Renal cortical epithelial cell (primary cell): ENCODE measurements at regions not wholly inside any gene's neighbourhood (a gene's known extent, or its start where the extent isn't known, plus 50 kb on each side); places are given as distances from the start of the nearest gene placed in this dataset.

Experiments used
- DNase-seq: peaks from one replicate; pipeline ENCODE4 v3.0.0-alpha.2; 2011; ENCODE audit warnings: low read depth

GRCh38 chr2:225137971-225138370 is 95.7 kb upstream of the DOCK10 start:
- DNase-seq: no peak

DNA sequence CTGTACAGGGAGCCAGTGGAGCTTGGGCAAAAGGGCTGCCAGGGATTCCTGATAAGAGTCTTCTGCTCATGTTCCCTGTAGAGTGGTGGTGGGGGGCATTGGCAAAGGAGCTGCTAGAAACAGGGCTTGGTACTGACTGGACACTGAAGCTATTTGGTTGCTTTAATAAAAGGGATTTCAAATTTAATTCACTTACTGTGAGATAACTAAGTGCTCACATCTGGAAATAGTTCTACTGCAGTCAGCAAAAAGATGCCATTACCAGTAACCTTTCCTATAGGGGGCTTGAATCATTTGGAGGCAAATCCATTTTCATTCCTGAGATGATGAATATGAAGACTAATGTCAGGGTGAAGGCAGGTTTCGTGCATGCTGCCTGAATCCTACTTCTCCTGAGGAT is 94.3 kb upstream of the DOCK10 start:
- DNase-seq: no peak

- no peak for DNase-seq
Measured at GRCh38 chr2:225131898-225132297, 89.6 kb upstream of the DOCK10 start.

DNA sequence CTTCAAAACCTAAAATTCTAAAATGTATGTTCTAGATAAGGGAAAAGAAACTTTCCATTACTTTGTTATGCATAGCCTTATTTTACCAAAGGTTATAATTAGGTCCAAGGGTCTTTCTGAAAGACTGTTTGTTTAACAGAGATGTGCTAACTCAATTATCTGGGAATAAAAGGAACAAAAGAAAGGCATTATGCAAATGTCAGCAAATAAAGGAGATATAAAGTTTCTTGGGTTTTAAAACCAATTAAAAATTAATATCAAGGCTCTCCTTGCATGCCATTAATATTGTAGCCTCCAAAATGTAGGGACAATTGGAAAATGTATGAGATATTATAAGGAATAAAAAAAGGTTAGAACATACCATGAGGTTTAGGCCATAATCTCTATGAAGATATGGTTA is 87.8 kb upstream of the DOCK10 start:
- no peak for DNase-seq

DNA sequence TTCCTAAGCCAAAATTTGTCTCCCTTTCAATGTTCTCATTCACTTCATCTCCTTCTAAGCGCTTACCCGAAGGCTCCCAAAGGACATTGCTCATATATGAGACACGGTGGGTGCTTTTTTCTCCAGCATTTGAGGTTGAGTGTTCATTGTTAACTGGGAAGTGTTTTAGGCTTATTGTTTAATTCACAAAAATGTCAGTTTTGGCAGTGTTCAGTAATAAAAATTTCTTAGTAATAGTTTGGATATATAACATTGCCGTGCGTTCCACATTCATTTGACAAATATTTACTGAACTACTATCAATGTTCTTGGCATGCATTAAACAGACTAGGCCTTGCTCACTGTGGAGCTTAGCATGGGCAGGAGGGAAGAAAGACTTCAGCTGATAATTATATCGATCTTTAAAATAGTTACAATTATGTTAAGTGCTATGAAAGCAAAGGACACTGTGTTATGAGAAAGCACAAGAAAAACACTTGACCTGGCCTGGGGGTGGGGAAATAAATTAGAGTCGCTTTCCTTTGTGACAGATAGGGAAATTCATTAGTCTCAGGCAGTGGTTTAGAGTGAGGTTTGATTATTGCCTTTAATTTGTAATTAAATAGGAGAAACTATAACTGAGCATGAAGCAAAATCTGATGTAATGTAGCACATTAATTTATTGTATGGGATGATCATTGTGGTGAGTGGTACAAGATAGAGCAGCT is 82.2 kb upstream of the DOCK10 start:
- no peak for DNase-seq

DNA sequence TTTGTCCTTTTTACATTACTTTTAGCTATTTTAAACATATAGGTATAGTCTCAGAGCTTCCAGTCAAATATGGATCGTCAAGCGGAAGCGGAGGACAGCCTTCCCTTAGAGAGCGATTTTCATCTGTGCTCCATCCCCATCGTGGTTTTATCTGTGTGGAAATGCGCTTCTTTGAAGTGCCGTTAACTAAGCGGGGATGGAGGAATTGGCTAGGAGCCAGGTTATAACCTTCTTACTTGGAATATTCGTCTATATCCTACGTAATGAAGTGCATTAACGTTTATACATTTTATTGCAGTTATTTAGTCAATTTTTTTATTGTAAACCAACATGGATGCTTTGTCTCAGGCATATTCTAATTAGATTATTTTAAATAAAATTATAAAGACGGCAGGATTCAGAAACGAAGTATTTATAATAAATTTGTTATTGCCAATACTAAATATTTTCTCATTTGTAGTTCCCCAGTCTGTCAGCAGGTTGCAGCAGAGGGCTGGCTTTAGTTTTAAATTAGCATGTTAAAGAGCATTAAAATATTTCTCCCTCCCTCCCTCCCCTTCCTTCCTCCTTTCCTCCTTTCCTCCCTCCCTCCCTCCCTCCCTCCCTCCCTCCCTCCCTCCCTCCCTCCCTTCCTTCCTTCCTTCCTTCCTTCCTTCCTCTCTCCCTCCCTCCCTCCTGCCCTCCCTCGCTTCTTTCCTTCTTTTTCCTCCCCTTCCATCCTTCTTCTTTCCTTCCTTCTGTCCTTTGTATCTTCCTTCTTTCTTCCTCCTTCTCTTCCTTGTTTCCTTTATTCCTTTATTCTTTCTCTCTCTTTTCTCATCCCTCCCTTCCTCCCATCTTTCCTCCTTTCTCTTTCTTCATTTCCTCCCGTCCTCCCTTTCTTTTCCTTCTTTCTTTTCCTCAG is 80.6 kb upstream of the DOCK10 start:
- DNase-seq: peak; percentile 14

DNA sequence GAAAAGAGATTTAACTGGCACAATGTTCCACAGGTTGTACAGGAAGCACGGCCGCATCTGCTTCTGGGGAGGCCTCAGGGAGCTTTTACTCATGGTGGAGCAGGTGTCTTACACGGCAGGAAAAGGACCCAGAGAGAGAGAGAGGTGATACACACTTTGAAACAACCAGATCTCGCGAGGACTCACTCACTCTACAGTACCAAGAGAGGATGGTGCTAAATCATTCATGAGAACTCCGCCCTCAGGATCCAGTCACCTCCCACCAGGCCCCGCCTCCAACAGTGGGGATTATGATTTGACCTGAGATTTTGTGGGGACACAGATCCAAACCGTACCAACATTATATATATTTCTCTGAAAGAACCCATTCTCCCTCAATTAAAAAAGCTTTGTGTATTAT is 79.7 kb upstream of the DOCK10 start:
- DNase-seq: no peak

GRCh38 chr2:225120186-225120585 is 77.9 kb upstream of the DOCK10 start:
- DNase-seq: peak; percentile 81

- no peak for DNase-seq
Measured at GRCh38 chr2:225117051-225117716, 74.9 kb upstream of the DOCK10 start.

GRCh38 chr2:225114786-225115323 is 72.6 kb upstream of the DOCK10 start:
- DNase-seq: no peak

DNA sequence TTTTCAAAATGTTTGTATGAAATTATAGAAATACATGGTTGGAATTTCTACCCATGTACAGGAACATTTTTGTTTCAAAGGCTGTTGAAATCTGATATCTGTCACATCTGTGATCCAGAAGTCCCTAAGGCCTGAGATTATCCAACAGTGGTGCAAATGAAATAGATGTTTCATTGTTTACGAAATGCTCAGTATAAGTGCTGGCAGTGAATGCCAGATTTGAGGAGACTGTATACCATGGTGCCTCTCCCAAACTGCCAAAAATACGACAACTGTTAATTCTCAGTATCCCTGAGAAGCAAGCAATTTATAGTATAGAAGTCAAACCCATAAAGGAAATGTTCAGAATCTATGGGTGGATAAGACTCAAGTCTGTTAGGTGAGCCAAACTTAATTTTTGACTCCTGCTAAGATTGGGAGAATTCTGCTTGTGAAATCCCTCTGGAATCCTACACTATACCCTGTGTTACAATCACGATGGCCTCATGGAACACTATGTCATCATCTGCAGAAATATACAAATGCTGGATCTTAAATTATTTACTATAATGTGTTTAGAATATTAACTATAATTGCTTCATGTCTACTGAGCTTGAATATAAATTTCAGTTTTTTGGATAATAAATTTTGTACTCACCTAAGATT is 71.2 kb upstream of the DOCK10 start:
- no peak for DNase-seq

GRCh38 chr2:225112362-225113126 is 70.3 kb upstream of the DOCK10 start:
- DNase-seq: no peak

DNA sequence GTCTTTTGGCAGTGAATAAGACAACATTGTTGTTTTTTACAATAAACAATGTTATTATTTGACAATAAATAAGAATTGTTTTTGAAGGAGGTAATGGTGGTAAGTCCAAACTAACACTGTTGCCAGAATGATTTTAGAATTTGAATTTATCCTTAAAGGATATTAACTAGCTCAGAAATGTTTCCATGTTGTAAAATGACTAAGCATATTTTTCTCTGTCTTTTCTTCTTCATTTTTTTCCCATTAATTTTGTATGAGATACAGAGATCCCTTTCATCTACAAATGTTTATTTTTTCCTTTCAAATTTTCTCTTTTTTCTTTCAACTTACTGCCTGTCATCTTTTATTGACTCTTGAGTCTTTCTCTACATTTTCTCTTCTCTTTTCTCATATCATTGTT is 66.5 kb upstream of the DOCK10 start:
- no peak for DNase-seq

GRCh38 chr2:225104971-225105370 is 62.7 kb upstream of the DOCK10 start:
- peak; percentile 47 for DNase-seq

DNA sequence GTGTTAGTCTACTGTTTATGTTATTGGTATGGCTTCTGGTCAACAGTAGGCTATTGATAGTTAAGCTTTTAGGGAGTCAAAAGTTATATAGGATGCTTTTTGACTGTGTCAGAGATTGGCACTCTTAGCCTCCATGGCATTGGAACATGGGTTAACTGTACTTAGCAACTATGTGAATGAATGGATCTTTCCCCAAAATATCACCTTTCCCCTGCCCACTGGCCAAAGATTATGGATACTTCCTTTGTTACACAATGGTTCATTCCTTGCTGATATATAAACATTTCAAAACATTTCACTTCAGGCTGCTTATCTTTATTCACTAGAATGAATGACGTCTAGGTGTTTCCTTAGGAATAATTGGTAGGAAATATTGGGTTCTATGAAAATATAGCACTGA is 62.1 kb upstream of the DOCK10 start:
- no peak for DNase-seq

DNA sequence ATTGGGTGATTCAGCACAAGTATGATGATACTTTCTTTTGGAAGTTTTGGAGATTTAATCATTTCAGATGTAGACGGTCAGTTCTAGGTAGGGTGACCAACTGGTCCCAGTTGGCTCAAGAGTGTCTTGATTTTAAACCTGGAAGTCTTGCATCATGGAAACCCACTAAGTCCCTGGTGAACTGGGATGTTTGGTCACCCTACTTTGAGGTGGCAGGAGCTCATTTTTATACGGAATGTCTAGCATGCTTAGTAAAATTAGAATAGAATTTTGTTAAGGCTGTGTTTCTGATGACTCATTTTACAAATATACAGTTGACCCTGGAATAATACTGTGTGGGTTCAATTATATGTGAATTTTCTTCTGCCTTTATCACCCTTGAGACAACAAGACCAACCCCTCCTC is 61.5 kb upstream of the DOCK10 start:
- DNase-seq: peak; percentile 70

DNA sequence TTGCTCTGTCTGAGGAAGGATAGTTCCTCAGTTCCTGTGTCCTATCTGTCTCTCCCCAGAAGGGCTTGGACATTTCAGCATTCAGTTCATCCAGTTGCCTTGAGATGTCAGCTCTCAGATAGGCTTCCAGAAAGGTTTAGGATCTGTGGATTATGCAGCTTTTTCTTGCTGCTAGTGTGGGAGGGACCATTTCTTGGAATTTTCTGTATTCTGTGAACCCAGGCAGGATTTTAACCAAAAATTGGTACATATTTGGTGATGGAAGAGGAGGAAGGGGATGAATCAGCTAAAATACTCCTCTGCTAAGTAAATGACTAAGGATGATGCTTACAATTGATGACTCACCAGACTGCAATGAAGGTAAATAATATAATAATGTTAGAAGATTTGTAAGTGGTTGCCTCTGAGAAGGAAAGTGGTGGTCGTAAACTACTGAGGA is 58.6 kb upstream of the DOCK10 start:
- DNase-seq: peak; percentile 92

DNA sequence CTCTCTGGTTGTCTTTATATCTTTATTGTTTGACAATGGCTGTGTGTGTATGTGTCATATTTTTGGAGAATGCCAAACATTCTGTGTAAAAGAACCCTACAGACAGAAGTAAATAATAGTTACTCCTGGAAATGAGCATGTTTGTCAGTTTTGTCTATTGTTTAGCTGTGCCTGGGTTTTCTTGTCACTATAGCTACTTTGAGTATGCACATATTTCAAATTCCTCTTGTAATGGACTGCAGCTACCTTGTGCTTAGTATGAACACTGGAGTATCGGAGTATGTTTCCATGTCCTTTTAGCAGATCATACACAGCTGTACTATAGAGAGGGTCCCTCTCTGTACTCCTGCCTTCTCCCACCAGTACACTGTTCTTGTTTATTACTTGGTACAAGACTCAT is 58.0 kb upstream of the DOCK10 start:
- peak; percentile 65 for DNase-seq

DNA sequence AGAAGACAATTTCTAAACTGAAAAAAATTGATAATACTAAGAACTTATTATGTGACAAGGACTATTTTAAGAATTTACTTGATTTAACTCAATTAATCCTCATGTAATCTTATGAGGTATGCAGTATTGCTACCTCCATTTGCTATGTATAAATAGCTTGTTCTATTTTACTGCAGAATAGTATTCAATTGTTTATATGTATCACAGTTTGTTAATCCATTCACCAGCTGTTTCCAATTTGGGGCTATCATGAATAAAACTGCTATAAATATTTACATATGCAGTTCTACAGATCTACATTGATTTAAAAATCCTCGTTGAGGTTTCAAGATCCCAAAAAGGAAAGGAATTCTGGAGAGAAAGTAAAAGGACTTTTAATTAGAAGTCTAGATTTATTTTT is 54.8 kb upstream of the DOCK10 start:
- DNase-seq: no peak
